Left ventricle myocardium inferior (tissue), 1 donor: ENCODE measurements at regions not wholly inside any gene's neighbourhood (a gene's known extent, or its start where the extent isn't known, plus 50 kb on each side); places are given as distances from the start of the nearest gene placed in this dataset.

Experiments
- DNase-seq: peaks from one replicate; pipeline ENCODE4 v3.0.0-alpha.2; 2020
- H3K27ac ChIP-seq: fragments of 200-600 bp; replicated peaks from 2 replicates; pipeline ENCODE4 v1.8.0; 2021
- H3K27me3 ChIP-seq: fragments of 200-600 bp; 2 replicates; pipeline ENCODE4 v1.8.0; 2021; ENCODE audit warnings: low read depth
- H3K36me3 ChIP-seq: fragments of 200-600 bp; 2 replicates; pipeline ENCODE4 v1.8.0; 2021
- H3K4me1 ChIP-seq: fragments of 200-600 bp; 2 replicates; pipeline ENCODE4 v1.8.0; 2021
- H3K4me3 ChIP-seq: fragments of 200-600 bp; 2 replicates; pipeline ENCODE4 v1.8.0; 2021; ENCODE audit warnings: mild to moderate bottlenecking, moderate library complexity
- H3K9me3 ChIP-seq: fragments of 200-600 bp; replicated peaks from 2 replicates; pipeline ENCODE4 v1.8.0; 2021
- intact Hi-C: fragments of 100-400 bp; cut with micrococcal nuclease; formaldehyde crosslinking; loops from one replicate; pipeline ENCODE4 v1.11.0; 2022
- TF ChIP-seq, protein P1 (sequence below): fragments of 200-600 bp; IDR thresholded peaks from 2 replicates; pipeline ENCODE4 v1.8.0; 2021; ENCODE audit warnings: antibody characterized with exemption, mild to moderate bottlenecking, borderline replicate concordance
- donor health status: DM: no; HTN: yes; CAD: no; lungs with severe emphysema.

DNA sequence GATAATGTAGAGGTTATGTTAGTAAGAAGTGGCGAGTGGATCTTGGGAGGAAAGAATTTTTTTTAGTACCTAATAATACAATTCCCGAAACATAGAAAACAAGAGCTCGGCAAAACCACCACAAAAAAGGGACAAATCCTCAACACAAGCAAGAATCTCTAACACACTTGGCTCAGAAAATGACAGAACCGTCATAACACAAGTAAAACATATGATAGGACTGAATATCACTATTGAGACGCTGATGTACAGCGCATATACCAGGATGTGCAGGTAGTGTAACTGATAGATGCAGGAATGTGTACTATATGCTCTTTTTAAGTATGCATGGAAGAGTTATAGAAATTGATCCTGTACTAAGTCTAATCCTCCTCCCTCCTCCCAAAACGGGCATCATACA is 564.5 kb downstream of the BCL11B start:
- no peak overlapping the region for H3K27ac ChIP-seq
- no peaks in the 10 kb centered on the region for H3K4me1 ChIP-seq
- no peak overlapping the region for H3K4me3 ChIP-seq
- intact Hi-C loops = no loop called here
- H3K36me3 ChIP-seq = no peaks in the 10 kb centered on the region
- TF ChIP-seq, protein P1, sequence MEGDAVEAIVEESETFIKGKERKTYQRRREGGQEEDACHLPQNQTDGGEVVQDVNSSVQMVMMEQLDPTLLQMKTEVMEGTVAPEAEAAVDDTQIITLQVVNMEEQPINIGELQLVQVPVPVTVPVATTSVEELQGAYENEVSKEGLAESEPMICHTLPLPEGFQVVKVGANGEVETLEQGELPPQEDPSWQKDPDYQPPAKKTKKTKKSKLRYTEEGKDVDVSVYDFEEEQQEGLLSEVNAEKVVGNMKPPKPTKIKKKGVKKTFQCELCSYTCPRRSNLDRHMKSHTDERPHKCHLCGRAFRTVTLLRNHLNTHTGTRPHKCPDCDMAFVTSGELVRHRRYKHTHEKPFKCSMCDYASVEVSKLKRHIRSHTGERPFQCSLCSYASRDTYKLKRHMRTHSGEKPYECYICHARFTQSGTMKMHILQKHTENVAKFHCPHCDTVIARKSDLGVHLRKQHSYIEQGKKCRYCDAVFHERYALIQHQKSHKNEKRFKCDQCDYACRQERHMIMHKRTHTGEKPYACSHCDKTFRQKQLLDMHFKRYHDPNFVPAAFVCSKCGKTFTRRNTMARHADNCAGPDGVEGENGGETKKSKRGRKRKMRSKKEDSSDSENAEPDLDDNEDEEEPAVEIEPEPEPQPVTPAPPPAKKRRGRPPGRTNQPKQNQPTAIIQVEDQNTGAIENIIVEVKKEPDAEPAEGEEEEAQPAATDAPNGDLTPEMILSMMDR = no peak
- H3K9me3 ChIP-seq = no peaks in the 10 kb centered on the region
- peaks cover 61% of the 10 kb centered on the region for H3K27me3 ChIP-seq
- no peak for DNase-seq

DNA sequence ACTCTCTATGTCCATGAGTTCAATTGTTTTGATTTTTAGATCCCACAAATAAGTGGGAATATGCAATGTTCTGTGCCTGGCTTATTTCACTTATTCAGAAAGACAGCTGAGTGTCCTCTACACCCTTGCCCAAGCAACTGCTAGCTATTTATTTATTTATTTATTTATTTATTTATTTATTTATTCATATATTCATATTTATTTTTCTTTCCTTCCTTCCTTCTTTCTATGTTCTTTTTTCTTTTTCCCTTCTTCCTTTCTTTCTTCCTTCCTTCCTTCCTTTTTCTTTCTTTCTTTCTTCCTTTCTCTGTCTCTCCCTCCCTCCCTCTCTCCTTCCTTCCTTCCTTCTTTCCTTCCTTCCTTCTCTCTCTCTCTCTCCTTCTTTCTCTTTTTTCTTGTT is 563.4 kb downstream of the BCL11B start:
- no peak for DNase-seq
- Histone ChIP-seq H3K36me3 (no peaks in the 10 kb centered on the region), H3K27ac (no peak overlapping the region), H3K27me3 (peaks cover 58% of the 10 kb centered on the region), H3K9me3 (no peaks in the 10 kb centered on the region), H3K4me1 (no peaks in the 10 kb centered on the region), H3K4me3 (no peak overlapping the region)
- TF ChIP-seq, protein P1 = no peak
- intact Hi-C loops = no loop called here

DNA sequence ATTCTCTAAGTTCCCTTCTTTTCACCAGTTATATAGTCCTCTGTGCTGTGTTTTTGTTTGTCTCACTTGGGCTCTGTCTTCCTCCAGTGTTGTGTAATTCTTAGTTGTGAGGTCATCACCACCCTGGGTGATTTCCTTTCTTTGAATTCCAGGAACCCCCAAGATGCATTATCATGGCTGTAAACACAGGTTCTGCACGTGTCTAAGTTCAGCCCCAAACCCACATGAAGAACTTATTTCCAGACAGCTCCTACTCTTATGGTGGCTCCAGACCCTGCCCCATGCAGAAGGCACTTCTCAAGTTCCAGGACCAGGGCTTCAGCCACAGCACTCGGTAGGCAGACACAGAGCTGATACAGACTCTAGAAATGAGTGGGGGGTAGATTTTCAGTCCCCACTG is 560.5 kb downstream of the BCL11B start:
- no peaks in the 10 kb centered on the region for H3K36me3 ChIP-seq
- no peak for DNase-seq
- peaks cover 7% of the 10 kb centered on the region for H3K4me1 ChIP-seq
- H3K4me3 ChIP-seq = no peak overlapping the region
- TF ChIP-seq, protein P1 = no peak
- H3K27ac ChIP-seq = no peak overlapping the region
- no peaks in the 10 kb centered on the region for H3K9me3 ChIP-seq
- intact Hi-C loops = no loop called here
- peaks cover 53% of the 10 kb centered on the region for H3K27me3 ChIP-seq

DNA sequence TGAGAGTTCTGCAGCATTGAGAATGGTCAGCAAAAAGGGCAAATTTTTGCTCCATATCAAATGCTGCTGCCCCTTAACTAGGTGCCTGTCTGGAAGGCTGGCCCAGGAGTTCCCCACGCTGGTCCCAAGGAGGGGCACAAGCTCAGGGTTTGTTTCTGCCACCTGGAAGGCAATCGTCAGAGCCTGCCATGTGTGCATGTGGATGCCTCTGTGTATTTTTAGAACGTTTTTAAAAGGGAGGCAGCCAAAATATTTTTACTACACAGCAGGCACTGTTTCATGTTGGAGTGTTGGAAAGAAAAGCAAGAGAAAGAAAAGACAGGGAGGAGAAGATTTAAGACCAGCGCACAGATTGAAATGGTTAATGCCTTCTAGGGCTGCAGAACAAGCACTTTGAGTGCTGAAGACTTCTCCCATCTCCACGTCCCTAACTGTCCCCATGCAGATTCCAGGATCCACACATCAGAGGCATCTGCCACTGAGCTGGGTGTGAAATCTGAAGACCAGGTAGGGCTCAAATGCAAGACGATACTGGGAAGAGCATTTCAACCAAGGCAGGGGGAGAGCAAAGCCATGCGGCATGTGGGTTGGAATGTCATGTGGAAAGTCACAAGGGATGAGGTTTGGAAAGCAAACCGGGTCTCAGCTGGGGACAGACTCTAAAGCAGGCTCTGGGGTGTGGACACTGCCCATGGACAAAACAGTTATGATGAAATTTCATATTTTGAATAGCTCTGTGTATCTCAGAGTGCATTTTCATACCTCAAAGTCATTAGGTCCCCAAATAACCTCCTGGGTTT is 557.2 kb downstream of the BCL11B start:
- TF ChIP-seq, protein P1 = no peak
- Histone ChIP-seq H3K36me3 (no peaks in the 10 kb centered on the region), H3K4me3 (no peak overlapping the region), H3K4me1 (peaks cover 7% of the 10 kb centered on the region), H3K9me3 (no peaks in the 10 kb centered on the region), H3K27me3 (peaks cover 36% of the 10 kb centered on the region), H3K27ac (no peak overlapping the region)
- intact Hi-C loops = no loop called here
- no peak for DNase-seq

DNA sequence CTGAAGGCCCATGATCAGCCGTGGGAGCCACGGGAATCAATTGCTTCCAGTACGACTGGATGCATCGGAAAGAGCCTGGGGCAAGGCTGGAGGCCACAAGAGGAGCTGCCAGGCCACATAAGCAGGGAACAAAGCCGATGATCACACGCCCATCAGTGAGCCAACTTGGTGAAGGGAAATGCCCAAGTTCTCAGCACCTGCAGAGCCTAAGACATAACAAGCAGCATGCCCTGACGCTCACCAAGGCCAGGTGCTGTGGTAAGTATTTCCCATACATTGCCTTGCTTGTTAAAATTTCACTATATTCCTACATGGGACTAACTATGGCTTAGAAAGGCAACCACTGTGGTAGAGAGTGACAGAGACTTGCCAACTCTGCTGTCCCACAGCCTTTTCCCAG is 555.9 kb downstream of the BCL11B start:
- intact Hi-C loops = no loop called here
- no peak for DNase-seq
- no peaks in the 10 kb centered on the region for H3K36me3 ChIP-seq
- TF ChIP-seq, protein P1 = no peak
- H3K4me3 ChIP-seq = no peak overlapping the region
- no peaks in the 10 kb centered on the region for H3K9me3 ChIP-seq
- peaks cover 7% of the 10 kb centered on the region for H3K4me1 ChIP-seq
- peaks cover 26% of the 10 kb centered on the region for H3K27me3 ChIP-seq
- no peak overlapping the region for H3K27ac ChIP-seq
